Neural progenitor cell (in vitro differentiated cells): ENCODE measurements at regions not wholly inside any gene's neighbourhood (a gene's known extent, or its start where the extent isn't known, plus 50 kb on each side); places are given as distances from the start of the nearest gene placed in this dataset.

Experiments used
- CTCF ChIP-seq: fragments of 200-600 bp; sonication (generic); IDR thresholded peaks from 2 replicates; pipeline ENCODE4 v1.5.1; 2017; ENCODE audit warnings: antibody characterized with exemption, mild to moderate bottlenecking
- EZH2 ChIP-seq: fragments of 200-600 bp; sonication (generic); IDR thresholded peaks from 2 replicates; pipeline ENCODE4 v1.6.1; 2017; ENCODE audit warnings: antibody characterized with exemption, mild to moderate bottlenecking, moderate library complexity
- EZH2phosphoT487 ChIP-seq: fragments of 200-600 bp; sonication (generic); IDR thresholded peaks from 2 replicates; pipeline ENCODE4 v1.6.1; 2017; ENCODE audit warnings: antibody characterized with exemption

- no peak for TF ChIP-seq EZH2
- TF ChIP-seq CTCF: no peak
- TF ChIP-seq EZH2phosphoT487: no peak
Measured at GRCh38 chr20:40225596-40225995, 463.4 kb downstream of the MAFB start.
